Activated CD4-positive, alpha-beta memory T cell treated with anti-CD3 and anti-CD28 coated beads, Interleukin-2, amount 10 ng/mL, durations not matched to agents 7 days and 5 days (primary cell): ENCODE measurements at regions not wholly inside any gene's neighbourhood (a gene's known extent, or its start where the extent isn't known, plus 50 kb on each side); places are given as distances from the start of the nearest gene placed in this dataset.
"Not testable (repeated sequence)": the region's sequence is repeated elsewhere in the genome, so short reads cannot be mapped to it uniquely, and the experiment has no call there.

Experiments used
- CTCF ChIA-PET: fragments of 350-600 bp; sonication (Branson Sonifier 250); formaldehyde crosslinking; loops from one replicate; lab custom pipeline; 2021; ENCODE audit warnings: antibody characterized with exemption, inconsistent platforms; lab: Charles Lee
- POLR2A ChIA-PET: fragments of 350-600 bp; sonication (Branson Sonifier 250); formaldehyde crosslinking; loops from one replicate; lab custom pipeline; 2021; ENCODE audit warnings: antibody characterized with exemption; lab: Charles Lee
- DNase-seq: peaks from one replicate; pipeline ENCODE4 v3.0.0-alpha.2; 2020
- H3K27ac Mint-ChIP-seq: one replicate; pipeline ENCODE4 v1.8.0; 2021; ENCODE audit warnings: mild to moderate bottlenecking, mixed read lengths
- H3K27me3 Mint-ChIP-seq: one replicate; pipeline ENCODE4 v1.8.0; 2021; ENCODE audit warnings: mixed read lengths
- H3K36me3 Mint-ChIP-seq: one replicate; pipeline ENCODE4 v1.8.0; 2021; ENCODE audit warnings: low read depth, mixed read lengths
- H3K4me1 Mint-ChIP-seq: one replicate; pipeline ENCODE4 v1.8.0; 2021; ENCODE audit warnings: mixed read lengths
- H3K4me3 Mint-ChIP-seq: one replicate; pipeline ENCODE4 v1.8.0; 2021; ENCODE audit warnings: mild to moderate bottlenecking, mixed read lengths
- H3K9me3 Mint-ChIP-seq: one replicate; pipeline ENCODE4 v1.8.0; 2021; ENCODE audit warnings: mixed read lengths

- no peaks in the 10 kb centered on the region for H3K27me3 Mint-ChIP-seq
- CTCF ChIA-PET, result no interaction called here
- no peak overlapping the region for H3K27ac Mint-ChIP-seq
- POLR2A ChIA-PET, result no interaction called here
- no peaks in the 10 kb centered on the region for H3K36me3 Mint-ChIP-seq
- no peaks in the 10 kb centered on the region for H3K9me3 Mint-ChIP-seq
- no peak for DNase-seq
- H3K4me1 Mint-ChIP-seq, result no peaks in the 10 kb centered on the region
- H3K4me3 Mint-ChIP-seq, result no peak overlapping the region
Measured at GRCh38 chr14:44613061-44613712, 106.1 kb upstream of the FSCB start.

GRCh38 chr14:44612002-44612401 is 104.9 kb upstream of the FSCB start:
- Mint-ChIP-seq H3K9me3 (no peaks in the 10 kb centered on the region), H3K4me1 (no peaks in the 10 kb centered on the region), H3K36me3 (no peaks in the 10 kb centered on the region), H3K27me3 (no peaks in the 10 kb centered on the region), H3K4me3 (no peak overlapping the region), H3K27ac (no peak overlapping the region)
- no peak for DNase-seq
- ChIA-PET POLR2A (no interaction called here), CTCF (no interaction called here)

GRCh38 chr14:44609876-44610510 is 102.9 kb upstream of the FSCB start:
- ChIA-PET CTCF (no interaction called here), POLR2A (no interaction called here)
- Mint-ChIP-seq H3K9me3 (no peaks in the 10 kb centered on the region), H3K27ac (no peak overlapping the region), H3K36me3 (no peaks in the 10 kb centered on the region), H3K27me3 (no peaks in the 10 kb centered on the region), H3K4me3 (no peak overlapping the region), H3K4me1 (no peaks in the 10 kb centered on the region)
- DNase-seq, result no peak

- ChIA-PET CTCF (no interaction called here), POLR2A (no interaction called here)
- Mint-ChIP-seq H3K27me3 (no peaks in the 10 kb centered on the region), H3K4me1 (no peaks in the 10 kb centered on the region), H3K36me3 (no peaks in the 10 kb centered on the region), H3K9me3 (no peaks in the 10 kb centered on the region), H3K27ac (no peak overlapping the region), H3K4me3 (no peak overlapping the region)
- no peak for DNase-seq
Measured at GRCh38 chr14:44609201-44609600, 102.1 kb upstream of the FSCB start.

- no peak overlapping the region for H3K27ac Mint-ChIP-seq
- H3K9me3 Mint-ChIP-seq, result no peaks in the 10 kb centered on the region
- H3K4me3 Mint-ChIP-seq, result no peak overlapping the region
- ChIA-PET POLR2A (no interaction called here), CTCF (no interaction called here)
- no peaks in the 10 kb centered on the region for H3K4me1 Mint-ChIP-seq
- H3K36me3 Mint-ChIP-seq, result no peaks in the 10 kb centered on the region
- no peaks in the 10 kb centered on the region for H3K27me3 Mint-ChIP-seq
- DNase-seq, result no peak
Measured at GRCh38 chr14:44607701-44608100, 100.6 kb upstream of the FSCB start.

- Mint-ChIP-seq H3K4me1 (no peaks in the 10 kb centered on the region), H3K9me3 (no peaks in the 10 kb centered on the region), H3K36me3 (no peaks in the 10 kb centered on the region), H3K27me3 (no peaks in the 10 kb centered on the region), H3K4me3 (no peak overlapping the region), H3K27ac (no peak overlapping the region)
- ChIA-PET POLR2A (no interaction called here), CTCF (no interaction called here)
- no peak for DNase-seq
Measured at GRCh38 chr14:44606576-44606975, 99.5 kb upstream of the FSCB start.

- H3K36me3 Mint-ChIP-seq, DNase-seq, CTCF ChIA-PET: not testable (repeated sequence)
Measured at GRCh38 chr14:44601266-44601665, 94.2 kb upstream of the FSCB start.

GRCh38 chr14:44589180-44589579 is 82.1 kb upstream of the FSCB start:
- no peak for DNase-seq
- H3K36me3 Mint-ChIP-seq, result no peaks in the 10 kb centered on the region
- H3K27me3 Mint-ChIP-seq, result no peaks in the 10 kb centered on the region
- H3K27ac Mint-ChIP-seq, result no peak overlapping the region
- H3K4me1 Mint-ChIP-seq, result no peaks in the 10 kb centered on the region
- H3K9me3 Mint-ChIP-seq, result no peaks in the 10 kb centered on the region
- no peak overlapping the region for H3K4me3 Mint-ChIP-seq
- CTCF ChIA-PET, result no interaction called here
- POLR2A ChIA-PET, result no interaction called here

More at GRCh38 chr14:44601266-44601665, 94.2 kb upstream of the FSCB start:
- POLR2A ChIA-PET, H3K27me3 Mint-ChIP-seq, H3K4me3 Mint-ChIP-seq, H3K4me1 Mint-ChIP-seq, H3K27ac Mint-ChIP-seq, H3K9me3 Mint-ChIP-seq: not testable (repeated sequence)

- Mint-ChIP-seq H3K36me3 (no peaks in the 10 kb centered on the region), H3K4me3 (no peak overlapping the region), H3K4me1 (no peaks in the 10 kb centered on the region), H3K9me3 (peaks cover 9% of the 10 kb centered on the region), H3K27ac (no peak overlapping the region), H3K27me3 (no peaks in the 10 kb centered on the region)
- ChIA-PET CTCF (no interaction called here), POLR2A (no interaction called here)
- DNase-seq, result no peak
Measured at GRCh38 chr14:44586910-44587309, 79.8 kb upstream of the FSCB start.

- ChIA-PET CTCF (no interaction called here), POLR2A (no interaction called here)
- no peak overlapping the region for H3K4me3 Mint-ChIP-seq
- H3K4me1 Mint-ChIP-seq, result no peaks in the 10 kb centered on the region
- no peaks in the 10 kb centered on the region for H3K27me3 Mint-ChIP-seq
- H3K27ac Mint-ChIP-seq, result no peak overlapping the region
- DNase-seq, result no peak
- no peaks in the 10 kb centered on the region for H3K36me3 Mint-ChIP-seq
- H3K9me3 Mint-ChIP-seq, result peaks cover 20% of the 10 kb centered on the region
Measured at GRCh38 chr14:44576356-44576755, 69.3 kb upstream of the FSCB start.

- H3K27ac Mint-ChIP-seq, result no peak overlapping the region
- no peak for DNase-seq
- no peaks in the 10 kb centered on the region for H3K36me3 Mint-ChIP-seq
- ChIA-PET CTCF (no interaction called here), POLR2A (no interaction called here)
- H3K4me1 Mint-ChIP-seq, result no peaks in the 10 kb centered on the region
- peaks cover 14% of the 10 kb centered on the region for H3K9me3 Mint-ChIP-seq
- no peak overlapping the region for H3K4me3 Mint-ChIP-seq
- no peaks in the 10 kb centered on the region for H3K27me3 Mint-ChIP-seq
Measured at GRCh38 chr14:44567997-44568396, 60.9 kb upstream of the FSCB start.

- H3K4me3 Mint-ChIP-seq, result no peak overlapping the region
- H3K9me3 Mint-ChIP-seq, result peaks cover 5% of the 10 kb centered on the region
- no peaks in the 10 kb centered on the region for H3K27me3 Mint-ChIP-seq
- H3K36me3 Mint-ChIP-seq, result no peaks in the 10 kb centered on the region
- H3K27ac Mint-ChIP-seq, result no peak overlapping the region
- ChIA-PET POLR2A (interaction anchor here (1.0 kb wide), 1 partner anchor 15 kb away, joined by 4 read pairs; no protein-coding TSS in a partner anchor), CTCF (no interaction called here)
- H3K4me1 Mint-ChIP-seq, result no peaks in the 10 kb centered on the region
- DNase-seq, result no peak
Measured at GRCh38 chr14:44565968-44566367, 58.9 kb upstream of the FSCB start.

GRCh38 chr14:44564908-44565307 is 57.8 kb upstream of the FSCB start:
- H3K4me3 Mint-ChIP-seq, result no peak overlapping the region
- H3K4me1 Mint-ChIP-seq, result no peaks in the 10 kb centered on the region
- ChIA-PET POLR2A (no interaction called here), CTCF (no interaction called here)
- no peak overlapping the region for H3K27ac Mint-ChIP-seq
- H3K27me3 Mint-ChIP-seq, result no peaks in the 10 kb centered on the region
- no peaks in the 10 kb centered on the region for H3K36me3 Mint-ChIP-seq
- H3K9me3 Mint-ChIP-seq, result peaks cover 2% of the 10 kb centered on the region
- DNase-seq, result no peak
